Nephron progenitor cell (in vitro differentiated cells): ENCODE measurements at regions not wholly inside any gene's neighbourhood (a gene's known extent, or its start where the extent isn't known, plus 50 kb on each side); places are given as distances from the start of the nearest gene placed in this dataset.
"Not testable (repeated sequence)": the region's sequence is repeated elsewhere in the genome, so short reads cannot be mapped to it uniquely, and the experiment has no call there.

Experiments used
- DNase-seq: peaks from one replicate; pipeline ENCODE4 v3.0.0; 2021
- H3K27ac Mint-ChIP-seq: 2 replicates; pipeline ENCODE4 v1.8.0; 2021; ENCODE audit warnings: mild to moderate bottlenecking, moderate library complexity, mixed read lengths
- H3K27me3 Mint-ChIP-seq: 2 replicates; pipeline ENCODE4 v1.8.0; 2021; ENCODE audit warnings: mild to moderate bottlenecking, low read depth, mixed read lengths; ENCODE audit not compliant: poor library complexity
- H3K36me3 Mint-ChIP-seq: 2 replicates; pipeline ENCODE4 v1.8.0; 2021; ENCODE audit warnings: low read depth, mixed read lengths
- H3K4me1 Mint-ChIP-seq: 2 replicates; pipeline ENCODE4 v1.8.0; 2021; ENCODE audit warnings: mixed read lengths
- H3K4me3 Mint-ChIP-seq: 2 replicates; pipeline ENCODE4 v1.8.0; 2021; ENCODE audit warnings: mild to moderate bottlenecking, moderate library complexity, mixed read lengths
- H3K9me3 Mint-ChIP-seq: 2 replicates; pipeline ENCODE4 v1.8.0; 2021; ENCODE audit warnings: mild to moderate bottlenecking, moderate library complexity, mixed read lengths
- CTCF ChIP-seq: fragments of 200-600 bp; sonication (generic); IDR thresholded peaks from 2 replicates; pipeline ENCODE4 v1.5.0; 2021; ENCODE audit warnings: antibody characterized with exemption

- Mint-ChIP-seq H3K27me3 (peaks cover 4% of the 10 kb centered on the region), H3K9me3 (peaks cover 2% of the 10 kb centered on the region), H3K4me1 (no peaks in the 10 kb centered on the region), H3K4me3 (no peak overlapping the region), H3K36me3 (no peaks in the 10 kb centered on the region), H3K27ac (no peak overlapping the region)
- no peak for TF ChIP-seq CTCF
- DNase-seq, result no peak
Measured at GRCh38 chrX:93868289-93868965, 194.4 kb downstream of the FAM133A start.

DNA sequence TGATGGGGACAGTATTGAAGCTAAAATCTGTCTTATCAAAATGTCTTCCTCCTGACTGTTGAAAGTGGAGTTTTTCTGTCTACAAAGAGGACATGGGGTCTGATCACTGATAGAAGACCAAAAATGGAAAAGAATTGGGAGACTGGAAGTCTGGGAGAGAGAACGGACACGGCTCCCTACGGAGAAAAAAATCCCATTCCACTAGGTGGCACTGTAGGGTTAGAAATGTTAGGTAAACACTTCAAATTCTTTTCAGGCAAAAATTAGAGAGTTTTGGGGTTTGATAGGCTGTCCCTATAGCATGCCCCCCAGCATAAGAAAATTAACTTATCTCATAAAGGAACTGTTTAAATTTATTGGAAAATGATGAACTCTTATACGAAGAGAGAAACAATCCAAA lies 200.5 kb downstream of the FAM133A start:
- DNase-seq, result peak; percentile 50
- Mint-ChIP-seq H3K4me1 (no peaks in the 10 kb centered on the region), H3K27me3 (peaks cover 4% of the 10 kb centered on the region), H3K27ac (no peak overlapping the region), H3K4me3 (no peak overlapping the region), H3K36me3 (peaks cover 5% of the 10 kb centered on the region), H3K9me3 (peaks cover 26% of the 10 kb centered on the region)
- TF ChIP-seq CTCF, result peak; percentile 76

- Mint-ChIP-seq H3K4me3 (no peak overlapping the region), H3K36me3 (peaks cover 5% of the 10 kb centered on the region), H3K4me1 (no peaks in the 10 kb centered on the region), H3K9me3 (peaks cover 26% of the 10 kb centered on the region), H3K27me3 (peaks cover 4% of the 10 kb centered on the region), H3K27ac (no peak overlapping the region)
- no peak for DNase-seq
- TF ChIP-seq CTCF, result no peak
Measured at GRCh38 chrX:93875621-93876282, 201.7 kb downstream of the FAM133A start.

GRCh38 chrX:93921041-93921440 lies 247.0 kb downstream of the FAM133A start:
- not testable (repeated sequence) for H3K4me1 Mint-ChIP-seq, H3K9me3 Mint-ChIP-seq, H3K27ac Mint-ChIP-seq, H3K4me3 Mint-ChIP-seq, DNase-seq, H3K36me3 Mint-ChIP-seq, H3K27me3 Mint-ChIP-seq

DNA sequence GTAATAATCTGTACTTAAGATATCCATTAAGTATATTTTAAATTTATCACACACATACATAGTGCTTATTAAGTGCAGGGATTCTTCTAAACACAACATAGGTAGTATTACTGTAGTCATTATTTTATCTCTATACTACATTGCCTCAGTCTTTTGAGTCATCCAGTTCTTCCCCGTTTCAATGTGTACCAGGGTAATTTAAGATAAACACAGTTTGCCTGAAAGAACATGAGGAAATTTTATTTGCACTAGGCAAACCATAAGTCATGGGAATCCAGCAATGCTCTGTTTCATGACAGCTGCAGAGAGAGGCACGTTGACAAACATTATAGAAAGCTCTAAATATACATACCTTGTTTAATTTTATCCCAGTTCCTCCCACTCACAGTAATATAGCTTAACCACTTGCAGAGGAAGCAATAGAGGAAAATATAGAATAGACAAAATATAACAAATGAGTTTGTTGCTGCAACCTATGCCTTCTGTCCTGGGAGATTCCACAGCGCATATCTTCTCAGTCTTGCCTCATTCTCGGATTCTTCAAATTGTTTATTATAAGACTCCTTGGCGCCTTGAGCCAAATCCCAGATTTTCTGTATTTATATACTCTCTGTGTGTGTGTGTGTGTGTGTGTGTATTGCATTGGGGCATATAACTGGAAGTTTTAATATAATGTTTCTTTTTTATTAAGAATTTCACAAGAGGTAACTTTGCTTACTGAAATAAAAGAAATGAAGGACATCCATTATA lies 258.6 kb downstream of the FAM133A start:
- Mint-ChIP-seq H3K4me1 (no peaks in the 10 kb centered on the region), H3K27me3 (no peaks in the 10 kb centered on the region), H3K4me3 (no peak overlapping the region), H3K27ac (no peak overlapping the region), H3K9me3 (peaks cover 4% of the 10 kb centered on the region), H3K36me3 (no peaks in the 10 kb centered on the region)
- no peak for TF ChIP-seq CTCF
- DNase-seq, result no peak

DNA sequence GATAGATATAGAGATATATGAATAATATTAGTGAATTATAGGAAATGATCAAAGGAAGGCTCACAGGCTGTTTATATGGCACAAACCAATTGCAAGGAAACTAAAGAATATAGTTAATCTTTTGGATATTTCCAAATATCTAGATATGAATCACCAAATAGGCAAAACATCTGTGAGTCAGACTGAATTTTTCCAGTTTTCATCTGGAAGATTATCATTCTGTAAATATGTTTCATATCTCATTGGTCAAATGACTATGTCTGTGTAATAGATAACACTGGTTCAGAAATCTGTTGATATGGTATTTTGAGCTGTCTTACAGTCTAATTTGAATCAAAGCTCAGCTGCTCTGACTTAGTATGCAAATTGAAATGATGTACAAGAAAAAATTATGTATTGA lies 303.6 kb downstream of the FAM133A start:
- Mint-ChIP-seq H3K9me3 (peaks cover 23% of the 10 kb centered on the region), H3K27me3 (no peaks in the 10 kb centered on the region), H3K36me3 (no peaks in the 10 kb centered on the region), H3K4me3 (no peak overlapping the region), H3K4me1 (no peaks in the 10 kb centered on the region), H3K27ac (no peak overlapping the region)
- no peak for TF ChIP-seq CTCF
- DNase-seq, result no peak
